Pancreas (tissue), 10 donors: ENCODE measurements at regions not wholly inside any gene's neighbourhood (a gene's known extent, or its start where the extent isn't known, plus 50 kb on each side); places are given as distances from the start of the nearest gene placed in this dataset.
"Not testable (repeated sequence)": the region's sequence is repeated elsewhere in the genome, so short reads cannot be mapped to it uniquely, and the experiment has no call there.

Experiments
- ATAC-seq, 4 donors: fragments of 200-7000 bp; cut with Tn5 transposase; one replicate each; pipeline versions ENCODE4 v1.8.0 to v1.9.1; 2020; ENCODE audit warnings: mild to moderate bottlenecking in 4 of 4, moderate library complexity in 4 of 4
- DNase-seq, 6 donors: peaks; one replicate each; pipeline ENCODE4 v3.0.0-alpha.2; 2020
- FAIRE-seq: peaks from 2 replicates; lab custom pipeline; 2012; peaks lifted over from hg19 to GRCh38; lab: Jason Lieb, UNC
- H3K27ac ChIP-seq, 4 donors: fragments of 200-600 bp; sonication (generic); 1 replicate in 3 of 4; 2 replicates in 1 of 4; pipeline versions ENCODE4 v1.5.0 to v1.8.0; 2020
- H3K27me3 ChIP-seq, 4 donors: fragments of 200-600 bp; one replicate each; pipeline ENCODE4 v1.8.0; 2021
- H3K36me3 ChIP-seq, 3 donors: fragments of 200-600 bp; sonication (generic) in 1 of 3; one replicate each; pipeline versions ENCODE4 v1.5.0 to v1.8.0; 2020 to 2021
- H3K4me1 ChIP-seq, 3 donors: fragments of 200-600 bp; one replicate each; pipeline ENCODE4 v1.8.0; 2021
- H3K4me3 ChIP-seq, 4 donors: fragments of 200-600 bp; sonication (generic) in 2 of 4; one replicate each; pipeline versions ENCODE4 v1.5.0 to v1.8.0; 2020 to 2021
- H3K9me3 ChIP-seq, 4 donors: fragments of 200-600 bp; one replicate each; pipeline ENCODE4 v1.8.0; 2021
- CTCF ChIP-seq, 4 donors: fragments of 200-600 bp; sonication (generic) in 3 of 4; IDR thresholded peaks; one replicate each; pipeline versions ENCODE4 v1.5.0 to v1.8.0; 2021; ENCODE audit warnings: antibody characterized with exemption in 4 of 4
- WGBS, 2 donors: extraction: QIAGEN DNeasy Blood & Tissue Kit; methylation state at CpG; one replicate each; pipeline ENCODE4 v1.1.7; 2013; 5-methylcytosine and 5-hydroxymethylcytosine counted together
- intact Hi-C, 3 donors: fragments of 100-400 bp; cut with DNase I; formaldehyde crosslinking; loops; one replicate each; pipeline versions ENCODE4 v1.11.1 to v1.14.2; 2022
- donor health status: healthy with polysubstance abuse.
- donor health status: DM: no; HTN: no; CAD: no; lungs with moderate emphysema.
- donor health status: DM: no; HTN: no; CAD: no.
- donor health status: control.
- donor health status: control.
- donor health status: Bipolar disorder and iron deficiency.
- donor health status: DM: yes; HTN: yes; CAD: no.
- donor health status: DM: no; HTN: no; CAD: no.
- donor health status: DM: no; HTN: no; CAD: no.
- donor health status: DM: yes; HTN: yes; CAD: no.

- Histone ChIP-seq H3K27ac (peak overlapping the region; percentile 47 to 92 (median 80)), H3K4me3 (peak overlapping the region in 3 of 4 donors; percentile 7 to 44 (median 21))
- intact Hi-C loops, H3K36me3 ChIP-seq, H3K4me1 ChIP-seq, H3K27me3 ChIP-seq, H3K9me3 ChIP-seq: not testable (repeated sequence)
- ATAC-seq: peak; percentile 99 to 100 (median 100)
- DNase-seq: peak; percentile 70 to 88 (median 80)
- 2 to 7% methylated on average over 26 to 36 of the region's 41 CpGs for WGBS, 2 donors
- peak; percentile 78 for FAIRE-seq
Observed at GRCh38 chr10:38355911-38356526, 261.9 kb downstream of the ZNF37A start.

- 1 to 2% methylated on average over 13 of the region's 16 CpGs for WGBS, 2 donors
- ATAC-seq: peak; percentile 61 to 73 (median 62)
- H3K27ac ChIP-seq: peak overlapping the region in 3 of 4 donors; percentile 22 to 68 (median 39)
- H3K9me3 ChIP-seq, H3K4me1 ChIP-seq, FAIRE-seq, H3K27me3 ChIP-seq, intact Hi-C loops, H3K36me3 ChIP-seq: not testable (repeated sequence)
- DNase-seq: peak in 2 of 6 donors; percentile 2 to 12
- peak overlapping the region in 3 of 4 donors; percentile 7 to 44 (median 21) for H3K4me3 ChIP-seq
Observed at GRCh38 chr10:38356527-38356926, 262.4 kb downstream of the ZNF37A start.

GRCh38 chr10:38362514-38362913 lies 268.4 kb downstream of the ZNF37A start:
- H3K4me3 ChIP-seq, ATAC-seq, H3K36me3 ChIP-seq, DNase-seq, intact Hi-C loops, H3K27ac ChIP-seq, H3K4me1 ChIP-seq, H3K9me3 ChIP-seq, FAIRE-seq, H3K27me3 ChIP-seq: not testable (repeated sequence)

- H3K4me1 ChIP-seq, H3K4me3 ChIP-seq, ATAC-seq, H3K9me3 ChIP-seq, DNase-seq, FAIRE-seq, H3K27me3 ChIP-seq, H3K36me3 ChIP-seq, H3K27ac ChIP-seq, intact Hi-C loops: not testable (repeated sequence)
- WGBS, 2 donors: 95 to 98% methylated on average over 3 of the region's 4 CpGs
Observed at GRCh38 chr10:38364073-38364472, 269.9 kb downstream of the ZNF37A start.

- intact Hi-C loops, H3K27ac ChIP-seq, H3K4me1 ChIP-seq, H3K4me3 ChIP-seq, H3K36me3 ChIP-seq, H3K27me3 ChIP-seq, H3K9me3 ChIP-seq: not testable (repeated sequence)
- DNase-seq (peak in 1 of 6 donors; percentile 15), FAIRE-seq (peak; percentile 43), ATAC-seq (peak in 3 of 4 donors; percentile 78 to 84 (median 83))
- 49% methylated on average over 4 to 5 of the region's 5 CpGs for WGBS, 2 donors
Observed at GRCh38 chr10:38365917-38366316, 271.8 kb downstream of the ZNF37A start.

- H3K4me3 ChIP-seq, H3K9me3 ChIP-seq, H3K27ac ChIP-seq, ATAC-seq, H3K36me3 ChIP-seq, DNase-seq, FAIRE-seq, H3K27me3 ChIP-seq, H3K4me1 ChIP-seq, intact Hi-C loops: not testable (repeated sequence)
- WGBS, 2 donors: 91 to 97% methylated on average over 2 of the region's 2 CpGs
Observed at GRCh38 chr10:38383800-38384199, 289.7 kb downstream of the ZNF37A start.

- H3K27ac ChIP-seq, H3K36me3 ChIP-seq, DNase-seq, FAIRE-seq, ATAC-seq, H3K27me3 ChIP-seq, intact Hi-C loops, H3K4me3 ChIP-seq, H3K4me1 ChIP-seq, H3K9me3 ChIP-seq: not testable (repeated sequence)
Observed at GRCh38 chr10:38386869-38387268, 292.7 kb downstream of the ZNF37A start.

GRCh38 chr10:38390725-38391124 lies 296.6 kb downstream of the ZNF37A start:
- intact Hi-C loops, H3K4me1 ChIP-seq, H3K36me3 ChIP-seq, H3K27ac ChIP-seq, H3K4me3 ChIP-seq, H3K27me3 ChIP-seq, H3K9me3 ChIP-seq, FAIRE-seq: not testable (repeated sequence)
- ATAC-seq: peak in 1 of 4 donors; percentile 29
- peak in 1 of 4 donors; percentile 17 for TF ChIP-seq CTCF (IDR thresholded peaks at IDR 0.05)
- 71 to 79% methylated on average over 3 of the region's 3 CpGs for WGBS, 2 donors
- peak in 2 of 6 donors; percentile 7 to 29 for DNase-seq

- H3K9me3 ChIP-seq, H3K36me3 ChIP-seq, intact Hi-C loops, DNase-seq, FAIRE-seq, H3K27me3 ChIP-seq, H3K4me1 ChIP-seq, H3K4me3 ChIP-seq, ATAC-seq, H3K27ac ChIP-seq: not testable (repeated sequence)
- 83 to 88% methylated on average over 1 of the region's 1 CpG for WGBS, 2 donors
Observed at GRCh38 chr10:38395465-38395864, 301.3 kb downstream of the ZNF37A start.

- H3K4me3 ChIP-seq, H3K27ac ChIP-seq, DNase-seq, ATAC-seq, FAIRE-seq, H3K27me3 ChIP-seq, intact Hi-C loops, H3K4me1 ChIP-seq, H3K9me3 ChIP-seq, H3K36me3 ChIP-seq: not testable (repeated sequence)
- WGBS, 2 donors: 78 to 80% methylated on average over 2 of the region's 2 CpGs
Observed at GRCh38 chr10:38396178-38396954, 302.2 kb downstream of the ZNF37A start.

GRCh38 chr10:38401565-38401964 lies 307.4 kb downstream of the ZNF37A start:
- WGBS, 2 donors: 48 to 64% methylated on average over 13 of the region's 13 CpGs
- H3K4me1 ChIP-seq, FAIRE-seq, ATAC-seq, H3K36me3 ChIP-seq, H3K27me3 ChIP-seq, DNase-seq, H3K9me3 ChIP-seq, intact Hi-C loops: not testable (repeated sequence)
- peak overlapping the region in 2 of 4 donors; percentile 67 to 69 for H3K4me3 ChIP-seq
- H3K27ac ChIP-seq: peak overlapping the region in 3 of 4 donors; percentile 88 to 95 (median 95)
